Fibroblast of upper back skin (primary cell): ENCODE measurements at regions not wholly inside any gene's neighbourhood (a gene's known extent, or its start where the extent isn't known, plus 50 kb on each side); places are given as distances from the start of the nearest gene placed in this dataset.
A peak's percentile ranks its signal among the peaks of the same experiment; 100 is the strongest.
"Not testable (repeated sequence)": the region's sequence is repeated elsewhere in the genome, so short reads cannot be mapped to it uniquely, and the experiment has no call there.

Experiments used
- DNase-seq: peaks from one replicate; pipeline ENCODE4 v3.0.0-alpha.2; 2013

DNA sequence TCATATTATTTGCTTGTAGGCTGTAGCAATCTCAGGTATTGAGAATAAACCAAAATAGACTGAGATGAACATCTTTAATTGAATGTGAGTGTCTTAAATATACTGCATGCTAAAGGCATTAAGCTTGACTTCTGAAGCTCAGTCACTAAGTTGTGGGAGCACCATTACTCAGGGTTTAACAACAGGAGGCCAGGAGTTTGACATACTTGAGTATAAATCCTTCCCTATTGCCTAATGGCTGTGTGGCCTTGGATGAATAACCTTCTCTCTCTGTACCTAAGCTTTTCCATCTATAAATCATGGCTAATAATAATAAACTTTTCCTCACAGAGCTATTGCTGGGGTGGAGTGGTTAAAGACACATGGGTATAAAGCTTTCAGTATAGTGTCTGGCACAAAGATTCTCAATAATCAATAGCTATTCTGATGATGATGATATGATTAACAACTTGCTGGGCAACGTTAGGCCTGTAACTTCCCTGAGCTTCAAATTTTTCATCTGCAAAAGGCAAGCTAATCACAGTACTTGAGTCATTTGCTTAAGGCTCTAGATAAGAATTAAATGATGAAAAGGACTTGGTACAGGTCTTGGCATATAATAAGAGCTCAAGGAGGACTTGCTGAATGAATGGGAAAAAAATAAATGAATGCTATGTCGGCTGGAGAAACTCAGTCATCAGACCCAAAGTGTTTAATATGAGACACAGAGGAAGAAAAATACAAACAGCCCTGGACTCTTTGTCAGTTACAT is 174.0 kb upstream of the IL12B start:
- DNase-seq, result peak; percentile 78

- peak; percentile 82 for DNase-seq
These were observed 174.6 kb upstream of the IL12B start for GRCh38 chr5:159504857-159505304.

GRCh38 chr5:159507055-159507454 is 176.8 kb upstream of the IL12B start:
- DNase-seq, result no peak

DNA sequence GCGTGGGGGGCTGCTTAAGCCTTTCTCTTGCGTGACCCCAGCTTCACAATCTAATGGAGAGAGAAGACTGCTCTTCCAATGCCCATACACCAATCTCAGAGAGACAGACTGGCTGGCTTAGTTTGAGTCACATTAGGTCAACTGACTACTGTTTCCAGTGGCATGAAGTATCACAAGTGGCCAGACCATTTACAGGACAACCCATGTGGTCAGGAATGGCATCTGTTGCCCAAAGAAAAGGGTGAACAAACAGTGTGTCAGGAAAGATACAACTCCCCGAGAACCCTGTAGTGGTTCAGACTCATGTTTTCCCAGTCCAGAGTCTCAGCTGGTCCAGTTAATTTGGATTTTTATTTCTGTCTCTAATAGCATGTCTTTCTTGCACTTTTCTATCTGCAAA is 177.4 kb upstream of the IL12B start:
- DNase-seq, result no peak

DNA sequence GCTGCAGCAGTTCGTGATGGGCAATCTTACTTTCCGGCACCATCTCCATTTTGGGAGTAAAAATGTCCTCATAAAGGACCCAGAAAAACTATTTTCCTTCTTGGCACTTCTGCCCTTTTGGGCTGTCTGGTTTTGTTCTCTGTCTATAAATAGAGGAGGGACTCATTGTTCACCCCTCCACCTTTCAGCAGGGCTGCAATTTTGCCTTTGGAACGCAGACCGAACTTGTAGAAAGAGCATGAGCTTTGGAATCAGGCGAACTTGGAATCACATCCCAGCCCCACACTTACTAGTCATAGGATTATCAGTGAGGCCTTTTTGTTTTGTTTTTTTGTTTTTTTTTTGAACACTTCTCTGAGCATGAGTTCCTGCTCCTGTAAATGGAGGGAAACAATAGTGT is 178.1 kb upstream of the IL12B start:
- no peak for DNase-seq

- DNase-seq, result peak; percentile 40
These were observed 178.8 kb upstream of the IL12B start for GRCh38 chr5:159509002-159509660.

DNA sequence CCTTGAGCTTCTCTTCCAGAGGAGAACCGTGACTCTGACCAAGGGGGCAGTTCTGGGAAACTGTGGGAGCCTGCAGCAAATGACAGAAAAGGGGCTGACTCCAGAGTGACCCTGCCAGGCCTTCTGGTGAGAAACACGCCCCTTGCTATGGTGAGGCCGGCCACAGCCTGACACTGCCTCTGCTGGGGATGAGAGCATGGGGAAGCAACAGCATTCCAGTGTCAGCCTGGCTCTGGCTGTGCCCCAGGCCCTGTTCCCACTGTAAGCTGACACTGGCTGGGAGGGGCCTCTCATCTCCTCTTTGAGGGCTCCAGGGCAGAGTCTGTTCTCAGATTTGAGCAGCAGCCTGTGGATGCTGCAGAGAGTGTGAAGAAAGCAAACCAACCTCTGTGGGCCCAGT is 180.0 kb upstream of the IL12B start:
- DNase-seq, result peak; percentile 85

- DNase-seq, result no peak
These were observed 181.3 kb upstream of the IL12B start for GRCh38 chr5:159511570-159511969.

DNA sequence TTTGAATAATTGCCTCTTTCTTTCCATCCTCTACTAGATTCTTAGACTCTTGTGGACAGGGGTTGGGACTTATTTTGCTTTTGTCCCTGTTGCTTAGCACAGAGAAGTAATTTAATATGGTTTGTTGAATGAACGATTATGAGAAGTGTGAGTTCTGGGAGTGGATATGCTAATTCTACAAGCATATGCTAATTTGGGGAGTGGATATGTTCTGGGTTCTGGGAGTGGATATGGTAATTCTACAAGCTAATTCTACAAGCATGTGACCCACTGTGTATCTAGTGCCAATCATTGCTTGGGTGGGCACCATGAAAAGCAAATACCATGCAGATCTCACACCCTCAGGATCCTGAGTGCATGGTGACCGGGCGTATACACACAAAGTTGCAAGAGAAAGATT is 181.8 kb upstream of the IL12B start:
- no peak for DNase-seq

DNA sequence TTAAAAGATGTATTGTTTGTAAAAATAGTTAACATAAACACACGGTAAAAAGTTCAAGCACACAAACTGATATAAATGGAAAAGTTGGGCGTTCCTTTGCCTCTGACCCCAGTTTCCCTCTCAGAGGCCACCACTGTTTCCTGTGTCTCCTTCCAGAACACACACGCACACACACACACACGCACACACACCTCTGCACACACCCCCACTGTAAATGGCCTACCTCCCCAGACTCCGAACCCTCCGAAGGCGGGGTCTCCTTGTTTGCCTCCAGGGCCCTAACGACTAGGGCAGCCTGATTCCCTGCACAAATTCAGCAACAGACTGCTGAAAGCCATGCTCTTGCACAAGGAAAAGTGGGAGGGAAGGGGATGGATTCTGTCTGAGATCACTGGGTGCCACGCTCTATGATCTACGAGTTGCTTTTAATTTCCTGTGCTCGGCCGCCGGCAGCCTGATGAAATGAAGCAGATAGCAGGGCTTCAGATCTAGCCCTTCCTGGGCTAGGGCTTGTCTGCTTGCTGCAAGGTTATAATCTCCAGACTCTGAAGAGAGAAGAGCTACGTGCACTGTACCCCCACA is 184.0 kb upstream of the IL12B start:
- peak; percentile 28 for DNase-seq

DNA sequence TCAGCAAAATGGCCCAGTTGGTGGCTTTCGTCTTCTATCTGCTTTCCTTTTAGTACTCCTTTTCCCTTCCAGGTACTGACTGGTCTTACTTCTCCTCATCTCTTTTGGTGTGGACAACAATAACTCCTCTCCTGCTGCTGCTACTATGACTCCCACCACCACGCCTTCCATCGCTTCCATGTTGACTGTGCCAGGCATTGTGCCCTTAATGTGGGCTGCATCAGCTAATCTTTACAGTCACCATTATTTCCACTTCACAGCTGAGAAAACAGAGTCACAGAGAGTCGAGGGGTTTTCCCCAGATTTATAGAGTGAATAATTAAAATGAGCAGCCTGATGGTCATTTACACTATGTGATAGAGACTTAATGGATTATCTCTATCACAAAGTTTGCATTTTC is 184.9 kb upstream of the IL12B start:
- DNase-seq, result no peak

DNA sequence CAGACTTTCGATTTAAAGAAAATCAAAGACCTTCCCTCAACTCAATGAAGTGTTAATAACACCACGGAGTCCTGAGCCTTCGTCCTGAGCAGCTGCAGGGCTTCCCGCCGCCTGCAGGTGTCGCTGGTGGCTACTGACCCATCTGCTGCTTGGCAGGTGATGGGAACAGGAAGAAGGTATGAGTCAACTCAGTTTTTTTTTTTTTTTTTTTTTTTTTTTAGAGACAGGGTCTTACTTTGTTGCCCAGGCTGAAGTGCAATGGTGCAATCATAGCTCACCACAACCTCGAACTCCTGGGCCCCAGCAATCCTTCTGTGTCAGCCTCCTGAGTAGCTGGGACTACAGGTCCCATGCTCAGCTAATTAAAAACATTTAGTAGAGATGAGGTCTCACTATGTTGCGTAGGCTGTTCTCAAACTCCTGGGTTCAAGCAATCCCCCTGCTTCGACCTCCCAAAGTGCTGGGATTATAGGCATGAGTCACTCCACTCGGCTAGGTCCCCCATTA is 185.7 kb upstream of the IL12B start:
- peak; percentile 49 for DNase-seq

GRCh38 chr5:159518371-159518770 is 188.1 kb upstream of the IL12B start:
- peak; percentile 38 for DNase-seq

GRCh38 chr5:159519365-159519764 is 189.1 kb upstream of the IL12B start:
- no peak for DNase-seq

DNA sequence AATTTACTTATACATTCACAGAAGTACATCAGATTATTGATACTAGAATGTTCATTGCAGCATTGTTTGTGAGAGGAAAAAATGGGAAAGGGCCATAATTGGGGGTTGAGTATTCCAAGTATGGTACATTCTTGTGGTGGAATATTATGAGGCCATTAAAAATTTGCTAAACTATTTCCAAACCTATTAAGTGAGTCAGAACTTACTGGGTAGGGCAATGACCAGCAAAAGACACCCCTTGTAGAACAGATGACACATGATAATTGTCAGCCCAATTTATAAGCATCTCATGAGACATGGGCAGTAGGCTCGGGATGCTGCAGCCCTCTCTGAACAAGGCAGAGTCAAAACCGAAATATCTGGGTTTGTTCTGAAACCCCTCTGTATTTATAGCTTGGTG is 192.6 kb upstream of the IL12B start:
- no peak for DNase-seq

- not testable (repeated sequence) for DNase-seq
These were observed 194.0 kb upstream of the IL12B start for GRCh38 chr5:159524279-159524678.

DNA sequence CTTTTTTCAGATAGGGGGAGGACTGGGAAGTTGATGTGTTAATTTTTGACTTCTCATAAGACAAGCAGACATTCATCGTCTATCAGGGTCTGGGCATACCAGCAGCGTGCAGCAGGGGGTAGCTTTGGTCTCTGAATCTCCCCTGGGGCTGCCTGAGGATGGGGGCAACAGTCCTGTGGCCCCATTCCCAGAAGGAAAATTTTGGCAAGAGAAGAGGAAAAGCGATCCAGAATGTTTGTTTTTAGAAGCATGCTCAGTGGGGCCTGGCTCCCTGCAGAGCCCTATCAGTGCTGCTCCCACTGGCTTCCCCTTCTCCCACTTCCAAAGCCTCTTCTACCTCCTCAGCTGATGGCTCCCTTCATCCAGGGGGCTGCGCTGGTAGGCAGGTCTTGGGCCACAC is 194.8 kb upstream of the IL12B start:
- DNase-seq, result peak; percentile 46

DNA sequence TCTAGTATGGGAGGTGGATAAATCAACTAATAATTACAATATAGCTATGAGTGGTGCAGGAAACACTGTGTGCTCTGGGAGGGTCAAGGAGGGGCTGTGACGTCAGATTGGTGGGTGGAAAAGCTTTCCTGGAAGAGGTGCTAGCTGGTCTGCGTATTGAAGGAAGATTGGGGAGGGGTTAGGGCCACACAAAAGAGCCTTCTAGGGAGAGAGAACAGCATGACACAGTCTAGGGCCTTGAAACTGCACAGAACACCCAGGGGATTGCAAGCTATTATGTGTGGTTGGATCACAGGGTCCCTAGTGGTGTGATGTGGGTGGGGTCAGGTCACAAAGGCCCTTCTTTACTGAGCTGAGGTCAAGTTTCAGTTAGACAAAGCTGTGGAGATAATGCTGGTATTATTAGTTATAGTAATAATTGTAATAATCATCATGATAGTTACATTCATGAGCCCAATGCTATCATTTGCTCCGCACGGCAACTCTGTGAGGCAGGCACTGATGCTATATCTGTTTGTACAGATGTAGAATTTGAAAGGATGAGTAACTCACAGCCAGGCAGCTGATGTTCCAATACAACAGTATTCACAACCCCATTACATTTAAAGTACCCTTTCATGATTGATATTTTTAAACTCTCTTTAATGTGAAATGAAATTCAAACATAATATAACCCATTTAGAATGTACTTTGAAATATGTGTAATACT is 197.4 kb upstream of the IL12B start:
- no peak for DNase-seq

GRCh38 chr5:159531554-159532105 is 201.3 kb upstream of the IL12B start:
- DNase-seq, result no peak

DNA sequence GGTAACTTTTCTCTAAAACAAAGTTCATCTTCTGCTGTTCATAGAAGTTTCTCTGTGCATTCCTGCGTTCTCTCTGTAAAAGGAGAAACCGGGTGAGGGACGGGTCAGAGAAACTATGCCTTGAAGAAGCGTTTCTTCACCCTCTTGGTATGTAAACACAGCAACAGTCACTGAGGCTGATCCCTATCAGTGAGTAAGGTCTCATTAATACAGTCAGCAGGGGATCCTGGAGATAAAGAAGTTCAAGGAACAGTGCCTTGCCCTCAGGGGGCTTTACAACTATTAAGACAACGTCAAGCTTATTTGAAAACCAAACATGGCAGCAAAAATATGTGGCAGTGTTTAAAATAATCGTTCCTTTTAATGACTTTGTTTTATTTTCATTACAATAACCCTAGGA is 202.9 kb upstream of the IL12B start:
- DNase-seq, result peak; percentile 37

GRCh38 chr5:159536166-159536565 is 205.9 kb upstream of the IL12B start:
- no peak for DNase-seq

DNA sequence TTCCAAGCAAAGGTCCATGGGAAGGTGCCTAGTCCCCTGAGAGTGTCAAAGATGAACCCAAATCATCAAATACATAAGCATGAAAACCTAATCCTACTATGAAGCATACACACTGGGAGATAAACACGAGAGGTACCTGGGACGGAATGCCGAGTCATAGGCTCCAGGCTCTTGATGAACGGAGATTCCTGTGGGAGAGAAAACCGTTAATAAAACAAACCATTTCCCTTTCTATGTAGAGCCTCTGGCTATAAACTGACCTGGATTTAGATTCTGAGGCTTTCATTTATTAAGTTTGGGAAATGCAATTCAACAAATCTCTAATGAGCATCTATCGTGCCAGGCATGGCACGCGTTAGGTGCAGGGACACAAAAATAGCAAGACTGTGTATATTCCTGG is 206.4 kb upstream of the IL12B start:
- DNase-seq, result no peak

- no peak for DNase-seq
These were observed 209.4 kb upstream of the IL12B start for GRCh38 chr5:159539678-159540077.
